Breast epithelium (tissue), 3 donors: ENCODE measurements at regions not wholly inside any gene's neighbourhood (a gene's known extent, or its start where the extent isn't known, plus 50 kb on each side); places are given as distances from the start of the nearest gene placed in this dataset.

ENCODE experiments used
- CTCF ChIP-seq, 3 donors: fragments of 450-650 bp; IDR thresholded peaks; one replicate each; pipeline ENCODE4 v1.5.1; 2016 to 2017; ENCODE audit warnings: antibody characterized with exemption in 3 of 3, mild to moderate bottlenecking in 3 of 3, moderate library complexity in 3 of 3
- POLR2A ChIP-seq: fragments of 450-650 bp; IDR thresholded peaks from one replicate; pipeline ENCODE4 v1.6.1; 2016; ENCODE audit warnings: antibody characterized with exemption, mild to moderate bottlenecking, moderate library complexity
- POLR2AphosphoS5 ChIP-seq, 3 donors: sonication (generic); formaldehyde crosslinking; IDR thresholded peaks; one replicate each; pipeline ENCODE4 v1.6.1; 2017; ENCODE audit warnings: antibody characterized with exemption in 3 of 3

- TF ChIP-seq CTCF (IDR thresholded peaks at IDR 0.05) (no peak), POLR2AphosphoS5 (IDR thresholded peaks at IDR 0.05) (peak in 1 of 3 donors; percentile 18), POLR2A (no peak)
These were observed 113.8 kb upstream of the KLF6 start for GRCh38 chr10:3898821-3899220.
